ENCODE measurements at regions not wholly inside any gene's neighbourhood (a gene's known extent, or its start where the extent isn't known, plus 50 kb on each side); places are given as distances from the start of the nearest gene placed in this dataset.

GRCh38 chr21:35319684-35320283 is 270.7 kb upstream of the RUNX1 start:
- H3K27ac Mint-ChIP-seq, result no peak overlapping the region
- H3K4me3 Mint-ChIP-seq, result no peak overlapping the region
- H3K9me3 Mint-ChIP-seq, result no peaks in the 10 kb centered on the region
- peaks cover 4 to 7% of the 10 kb centered on the region in 2 donors for H3K27me3 Mint-ChIP-seq
- ChIA-PET POLR2A (no interaction called here), CTCF (no interaction called here)
- no peaks in the 10 kb centered on the region for H3K36me3 Mint-ChIP-seq
- no peak for DNase-seq
- H3K4me1 ChIP-seq (ENCODE audit: insufficient read depth, low read length), result no peaks in the 10 kb centered on the region
- H3K4me3 ChIP-seq (ENCODE audit: low read length), result no peak overlapping the region
- no peaks in the 10 kb centered on the region for H3K9me3 ChIP-seq (ENCODE audit: low read length)
- no peaks in the 10 kb centered on the region for H3K27me3 ChIP-seq (ENCODE audit: insufficient read depth, low read length, poor library complexity, severe bottlenecking)
- no peaks in the 10 kb centered on the region for H3K4me1 Mint-ChIP-seq
- no peaks in the 10 kb centered on the region for H3K36me3 ChIP-seq (ENCODE audit: insufficient read depth, low read length)
- no peak overlapping the region for H3K27ac ChIP-seq (ENCODE audit: low read depth, low read length)

DNA sequence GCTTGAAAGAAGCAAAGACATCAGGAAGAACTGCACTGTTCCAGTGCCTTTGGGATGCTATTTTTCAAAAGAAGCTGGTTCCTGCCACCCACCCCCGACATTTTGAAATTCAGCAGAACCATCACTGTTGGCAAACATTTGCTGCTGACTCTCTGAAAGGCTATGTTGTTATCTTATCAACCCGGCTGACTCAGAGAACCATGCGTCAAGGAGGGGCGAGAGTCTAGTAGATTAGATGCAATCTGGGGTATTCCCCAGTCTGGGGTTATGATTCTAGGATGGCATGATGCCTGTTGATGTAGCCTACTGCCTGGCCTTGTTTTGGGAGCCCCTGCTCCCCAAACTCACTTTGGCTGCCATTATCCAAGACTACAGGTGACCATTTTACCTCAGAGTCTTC is 267.8 kb upstream of the RUNX1 start:
- H3K36me3 ChIP-seq (ENCODE audit: insufficient read depth, low read length), result no peaks in the 10 kb centered on the region
- no peaks in the 10 kb centered on the region for H3K9me3 Mint-ChIP-seq
- no peaks in the 10 kb centered on the region for H3K4me1 ChIP-seq (ENCODE audit: insufficient read depth, low read length)
- ChIA-PET POLR2A (no interaction called here), CTCF (no interaction called here)
- no peak for DNase-seq
- no peaks in the 10 kb centered on the region for H3K4me1 Mint-ChIP-seq
- no peak overlapping the region for H3K27ac Mint-ChIP-seq
- H3K36me3 Mint-ChIP-seq, result no peaks in the 10 kb centered on the region
- no peak overlapping the region for H3K4me3 Mint-ChIP-seq
- peaks cover 4 to 15% of the 10 kb centered on the region in 2 donors for H3K27me3 Mint-ChIP-seq
- H3K27ac ChIP-seq (ENCODE audit: low read depth, low read length), result no peak overlapping the region
- no peak overlapping the region for H3K4me3 ChIP-seq (ENCODE audit: low read length)
- no peaks in the 10 kb centered on the region for H3K9me3 ChIP-seq (ENCODE audit: low read length)
- H3K27me3 ChIP-seq (ENCODE audit: insufficient read depth, low read length, poor library complexity, severe bottlenecking), result no peaks in the 10 kb centered on the region

DNA sequence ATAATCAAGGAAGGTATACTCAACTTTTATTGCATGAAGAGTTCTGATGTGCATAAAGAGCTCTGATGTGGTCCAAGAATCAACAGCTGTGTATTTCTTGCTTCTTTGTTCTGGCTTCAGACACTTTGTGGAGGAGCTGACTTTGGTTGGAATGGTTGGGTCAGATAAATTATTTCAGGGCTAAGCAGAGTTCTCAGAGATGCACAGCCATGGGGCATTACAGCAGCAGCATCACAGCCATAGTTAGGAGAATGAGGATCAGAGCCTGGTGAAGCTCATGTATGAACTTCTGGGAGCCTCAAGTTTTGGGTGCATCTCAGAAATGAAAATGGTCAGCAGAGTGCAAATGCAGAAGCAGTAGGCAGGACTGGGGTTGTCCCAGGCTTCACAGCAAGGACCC is 267.4 kb upstream of the RUNX1 start:
- H3K4me1 Mint-ChIP-seq, result no peaks in the 10 kb centered on the region
- ChIA-PET POLR2A (no interaction called here), CTCF (no interaction called here)
- H3K4me1 ChIP-seq (ENCODE audit: insufficient read depth, low read length), result no peaks in the 10 kb centered on the region
- no peak for DNase-seq
- H3K27me3 Mint-ChIP-seq, result peaks cover 4 to 15% of the 10 kb centered on the region in 2 donors
- H3K4me3 Mint-ChIP-seq, result no peak overlapping the region
- H3K27ac Mint-ChIP-seq, result peak overlapping the region in 1 of 8 donors; percentile 31
- no peaks in the 10 kb centered on the region for H3K9me3 ChIP-seq (ENCODE audit: low read length)
- no peak overlapping the region for H3K4me3 ChIP-seq (ENCODE audit: low read length)
- H3K36me3 Mint-ChIP-seq, result no peaks in the 10 kb centered on the region
- H3K36me3 ChIP-seq (ENCODE audit: insufficient read depth, low read length), result no peaks in the 10 kb centered on the region
- no peak overlapping the region for H3K27ac ChIP-seq (ENCODE audit: low read depth, low read length)
- H3K27me3 ChIP-seq (ENCODE audit: insufficient read depth, low read length, poor library complexity, severe bottlenecking), result no peaks in the 10 kb centered on the region
- H3K9me3 Mint-ChIP-seq, result no peaks in the 10 kb centered on the region

DNA sequence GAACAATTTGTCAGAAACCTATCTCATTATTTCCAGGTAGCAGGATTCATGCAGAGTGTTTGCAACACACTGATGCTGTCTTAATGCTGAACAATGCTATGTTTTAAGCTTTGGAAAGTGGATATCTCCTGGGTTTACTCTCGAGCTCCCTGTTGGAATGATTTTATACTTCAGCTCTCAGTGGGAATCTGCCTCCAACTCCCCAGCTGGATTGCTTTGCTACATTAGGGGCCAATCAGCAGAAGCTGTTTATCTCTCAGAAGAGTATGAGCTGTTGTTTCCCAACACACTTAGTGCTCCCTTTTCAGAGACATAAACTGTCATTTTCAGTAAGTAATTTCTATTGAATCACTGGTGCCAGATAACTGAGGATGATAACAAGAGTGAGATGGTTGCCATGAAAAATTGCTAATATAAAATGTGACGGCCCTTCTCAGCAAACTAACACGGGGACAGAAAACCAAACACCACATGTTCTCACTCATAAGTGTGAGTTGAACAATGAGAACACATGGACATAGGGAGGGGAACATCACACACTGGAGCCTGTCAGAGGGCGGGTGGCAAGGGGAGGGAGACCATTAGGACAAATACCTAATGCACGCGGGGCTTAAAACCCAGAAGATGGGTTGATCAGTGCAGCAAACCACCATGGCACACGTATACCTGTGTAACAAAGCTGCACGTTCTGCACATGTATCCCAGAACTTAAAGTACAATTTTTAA is 265.9 kb upstream of the RUNX1 start:
- Mint-ChIP-seq H3K4me3 (no peak overlapping the region), H3K4me1 (no peaks in the 10 kb centered on the region), H3K27me3 (peaks cover 3 to 19% of the 10 kb centered on the region in 2 donors), H3K9me3 (no peaks in the 10 kb centered on the region), H3K27ac (no peak overlapping the region), H3K36me3 (no peaks in the 10 kb centered on the region)
- H3K4me1 ChIP-seq (ENCODE audit: insufficient read depth, low read length), result no peaks in the 10 kb centered on the region
- ChIA-PET POLR2A (no interaction called here), CTCF (no interaction called here)
- no peaks in the 10 kb centered on the region for H3K36me3 ChIP-seq (ENCODE audit: insufficient read depth, low read length)
- H3K4me3 ChIP-seq (ENCODE audit: low read length), result no peak overlapping the region
- H3K9me3 ChIP-seq (ENCODE audit: low read length), result no peaks in the 10 kb centered on the region
- no peak for DNase-seq
- H3K27ac ChIP-seq (ENCODE audit: low read depth, low read length), result no peak overlapping the region
- H3K27me3 ChIP-seq (ENCODE audit: insufficient read depth, low read length, poor library complexity, severe bottlenecking), result no peaks in the 10 kb centered on the region

DNA sequence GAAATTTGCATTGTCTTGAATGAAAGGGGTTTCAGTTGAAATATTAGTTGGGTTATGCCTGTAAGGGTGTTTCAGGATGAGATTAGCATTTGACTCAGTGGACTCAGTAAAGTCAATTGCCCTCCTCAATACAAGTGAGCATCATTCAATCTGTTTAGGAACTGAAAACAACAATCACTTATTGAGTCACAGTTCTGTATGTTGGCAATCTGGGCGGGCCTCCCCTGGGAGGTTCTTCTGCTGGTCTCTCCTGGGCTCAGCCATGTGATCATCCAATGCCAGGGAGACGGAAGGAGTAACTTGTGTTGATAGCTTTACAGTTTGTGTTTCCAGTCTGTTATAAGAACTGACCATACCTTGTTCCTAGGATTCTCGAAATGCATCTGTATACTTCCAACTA is 262.9 kb upstream of the RUNX1 start:
- ChIA-PET CTCF (no interaction called here), POLR2A (no interaction called here)
- H3K4me1 ChIP-seq (ENCODE audit: insufficient read depth, low read length), result no peaks in the 10 kb centered on the region
- no peak overlapping the region for H3K27ac ChIP-seq (ENCODE audit: low read depth, low read length)
- H3K4me3 ChIP-seq (ENCODE audit: low read length), result no peak overlapping the region
- H3K9me3 ChIP-seq (ENCODE audit: low read length), result no peaks in the 10 kb centered on the region
- no peak overlapping the region for H3K4me3 Mint-ChIP-seq
- H3K36me3 ChIP-seq (ENCODE audit: insufficient read depth, low read length), result no peaks in the 10 kb centered on the region
- peaks cover 0 to 12% (median 0%) of the 10 kb centered on the region in 3 donors for H3K36me3 Mint-ChIP-seq
- no peak overlapping the region for H3K27ac Mint-ChIP-seq
- DNase-seq, result no peak
- no peaks in the 10 kb centered on the region for H3K4me1 Mint-ChIP-seq
- H3K27me3 ChIP-seq (ENCODE audit: insufficient read depth, low read length, poor library complexity, severe bottlenecking), result no peaks in the 10 kb centered on the region
- H3K27me3 Mint-ChIP-seq, result peaks cover 0 to 19% of the 10 kb centered on the region in 2 donors
- H3K9me3 Mint-ChIP-seq, result peaks cover 0 to 2% (median 0%) of the 10 kb centered on the region in 5 donors

- Mint-ChIP-seq H3K9me3 (peaks cover 0 to 2% (median 0%) of the 10 kb centered on the region in 5 donors), H3K4me1 (no peaks in the 10 kb centered on the region), H3K36me3 (peaks cover 0 to 12% (median 0%) of the 10 kb centered on the region in 3 donors), H3K4me3 (no peak overlapping the region), H3K27me3 (peaks cover 0 to 15% of the 10 kb centered on the region in 2 donors), H3K27ac (no peak overlapping the region)
- H3K4me3 ChIP-seq (ENCODE audit: low read length), result no peak overlapping the region
- no peaks in the 10 kb centered on the region for H3K36me3 ChIP-seq (ENCODE audit: insufficient read depth, low read length)
- no peak overlapping the region for H3K27ac ChIP-seq (ENCODE audit: low read depth, low read length)
- POLR2A ChIA-PET, result no interaction called here
- no peaks in the 10 kb centered on the region for H3K9me3 ChIP-seq (ENCODE audit: low read length)
- DNase-seq, result no peak
- CTCF ChIA-PET, result no interaction called here
- no peaks in the 10 kb centered on the region for H3K4me1 ChIP-seq (ENCODE audit: insufficient read depth, low read length)
- H3K27me3 ChIP-seq (ENCODE audit: insufficient read depth, low read length, poor library complexity, severe bottlenecking), result no peaks in the 10 kb centered on the region
Observed at GRCh38 chr21:35309316-35309715, 260.2 kb upstream of the RUNX1 start.

DNA sequence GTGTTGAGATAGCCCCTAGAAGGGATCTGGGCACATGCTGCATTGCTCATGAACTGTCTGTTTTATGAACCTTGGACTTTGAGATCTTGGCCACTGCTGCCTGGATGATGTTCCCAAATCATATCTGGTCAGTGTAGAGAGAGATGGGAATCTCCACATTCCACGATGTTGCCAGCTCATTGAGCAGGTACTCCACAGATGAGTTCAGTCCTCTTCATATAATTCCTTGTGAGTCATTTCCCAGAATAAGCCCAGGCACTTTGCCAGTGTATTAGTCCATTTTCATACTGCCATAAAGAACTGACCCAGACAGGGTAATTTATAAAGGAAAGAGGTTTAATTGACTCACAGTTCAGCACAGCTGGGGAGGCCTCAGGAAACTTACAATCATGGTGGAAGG is 254.0 kb upstream of the RUNX1 start:
- Mint-ChIP-seq H3K4me3 (no peak overlapping the region), H3K36me3 (peaks cover 0 to 10% (median 0%) of the 10 kb centered on the region in 3 donors), H3K27ac (no peak overlapping the region), H3K9me3 (no peaks in the 10 kb centered on the region), H3K4me1 (no peaks in the 10 kb centered on the region), H3K27me3 (peaks cover 10 to 35% of the 10 kb centered on the region in 2 donors)
- no peak overlapping the region for H3K27ac ChIP-seq (ENCODE audit: low read depth, low read length)
- CTCF ChIA-PET, result no interaction called here
- DNase-seq, result no peak
- H3K4me1 ChIP-seq (ENCODE audit: insufficient read depth, low read length), result no peaks in the 10 kb centered on the region
- H3K4me3 ChIP-seq (ENCODE audit: low read length), result no peak overlapping the region
- no peaks in the 10 kb centered on the region for H3K9me3 ChIP-seq (ENCODE audit: low read length)
- no peaks in the 10 kb centered on the region for H3K36me3 ChIP-seq (ENCODE audit: insufficient read depth, low read length)
- POLR2A ChIA-PET, result no interaction called here
- H3K27me3 ChIP-seq (ENCODE audit: insufficient read depth, low read length, poor library complexity, severe bottlenecking), result no peaks in the 10 kb centered on the region

GRCh38 chr21:35298757-35299156 is 249.7 kb upstream of the RUNX1 start:
- Mint-ChIP-seq H3K27ac (no peak overlapping the region), H3K4me3 (no peak overlapping the region), H3K9me3 (no peaks in the 10 kb centered on the region), H3K36me3 (peaks cover 0 to 4% (median 0%) of the 10 kb centered on the region in 3 donors), H3K27me3 (peaks cover 10 to 33% of the 10 kb centered on the region in 2 donors), H3K4me1 (no peaks in the 10 kb centered on the region)
- no peaks in the 10 kb centered on the region for H3K4me1 ChIP-seq (ENCODE audit: insufficient read depth, low read length)
- no peak for DNase-seq
- no peak overlapping the region for H3K27ac ChIP-seq (ENCODE audit: low read depth, low read length)
- no peaks in the 10 kb centered on the region for H3K36me3 ChIP-seq (ENCODE audit: insufficient read depth, low read length)
- no peaks in the 10 kb centered on the region for H3K27me3 ChIP-seq (ENCODE audit: insufficient read depth, low read length, poor library complexity, severe bottlenecking)
- no peaks in the 10 kb centered on the region for H3K9me3 ChIP-seq (ENCODE audit: low read length)
- ChIA-PET CTCF (no interaction called here), POLR2A (no interaction called here)
- H3K4me3 ChIP-seq (ENCODE audit: low read length), result no peak overlapping the region

All from CD8-positive, alpha-beta memory T cell (primary cell).